GM19397 (cell line): ENCODE measurements at regions not wholly inside any gene's neighbourhood (a gene's known extent, or its start where the extent isn't known, plus 50 kb on each side); places are given as distances from the start of the nearest gene placed in this dataset.
"Not testable (repeated sequence)": the region's sequence is repeated elsewhere in the genome, so short reads cannot be mapped to it uniquely, and the experiment has no call there.

ENCODE experiments used
- ATAC-seq: cut with Tn5 transposase; IDR thresholded peaks from one replicate; pipeline ENCODE4 v1.9.1; 2021; ENCODE audit warnings: mild to moderate bottlenecking, moderate library complexity; ENCODE audit not compliant: unreplicated experiment

- ATAC-seq = no peak
These were observed 180.4 kb upstream of the ACTBL2 start for GRCh38 chr5:57662991-57663390.

- no peak for ATAC-seq
These were observed 177.3 kb upstream of the ACTBL2 start for GRCh38 chr5:57659886-57660285.

DNA sequence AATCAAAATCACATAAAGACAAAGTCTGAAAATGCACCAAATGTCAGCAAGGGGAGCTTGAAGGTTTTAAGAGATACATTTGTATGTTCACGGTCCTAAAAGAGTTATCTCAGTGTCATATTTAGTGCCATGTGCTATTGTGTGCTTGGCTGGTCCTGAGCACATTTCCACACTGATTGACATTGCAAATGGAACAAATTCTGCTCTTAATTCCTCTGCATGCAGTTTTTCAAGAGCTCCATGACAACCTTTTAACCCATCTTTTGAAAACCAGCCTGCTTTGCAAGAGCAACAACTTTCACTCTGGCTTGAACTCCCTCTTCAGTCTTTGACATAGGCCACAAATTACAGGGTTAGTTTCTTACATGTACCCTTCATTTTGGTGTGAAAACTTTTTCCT lies 175.4 kb upstream of the ACTBL2 start:
- no peak for ATAC-seq

- ATAC-seq = no peak
These were observed 172.6 kb upstream of the ACTBL2 start for GRCh38 chr5:57655228-57655627.

- ATAC-seq = no peak
These were observed 171.2 kb upstream of the ACTBL2 start for GRCh38 chr5:57653636-57654290.

- ATAC-seq = no peak
These were observed 168.5 kb upstream of the ACTBL2 start for GRCh38 chr5:57651127-57651526.

DNA sequence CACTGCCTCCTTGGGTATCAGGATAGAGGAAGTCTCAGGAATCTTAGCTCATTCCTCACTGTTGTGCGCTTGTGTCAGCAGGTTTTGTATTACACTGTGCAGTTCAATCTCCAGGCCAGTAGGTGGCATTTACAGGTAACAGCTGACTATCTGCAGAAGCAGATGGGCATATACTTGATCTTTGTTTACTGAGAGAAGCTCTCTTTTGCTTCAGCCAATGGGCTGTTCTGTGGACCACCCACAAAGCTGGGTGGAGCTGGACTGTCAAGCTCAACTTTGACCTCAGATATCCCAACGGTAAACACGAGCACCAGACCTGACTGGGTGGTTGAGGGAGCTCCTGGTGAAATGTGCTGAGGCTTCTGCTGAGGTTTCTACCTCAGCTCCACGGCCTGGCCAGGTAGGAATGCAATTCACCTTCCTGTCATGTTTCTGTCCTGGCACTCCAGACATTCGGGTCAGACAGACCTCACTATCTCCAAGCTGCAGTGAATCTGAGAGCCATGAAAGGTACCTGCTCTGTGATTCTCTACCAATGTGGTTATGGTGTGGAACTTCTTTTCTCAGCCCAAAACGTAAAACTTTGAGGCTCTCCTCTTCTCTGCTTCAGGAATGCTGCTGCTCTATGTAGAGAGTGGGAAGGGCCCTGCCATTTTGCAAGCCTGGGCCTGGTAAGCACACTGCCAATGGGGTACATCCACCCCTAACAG lies 167.9 kb upstream of the ACTBL2 start:
- ATAC-seq = peak; percentile 91

GRCh38 chr5:57642698-57643097 lies 160.1 kb upstream of the ACTBL2 start:
- no peak for ATAC-seq

DNA sequence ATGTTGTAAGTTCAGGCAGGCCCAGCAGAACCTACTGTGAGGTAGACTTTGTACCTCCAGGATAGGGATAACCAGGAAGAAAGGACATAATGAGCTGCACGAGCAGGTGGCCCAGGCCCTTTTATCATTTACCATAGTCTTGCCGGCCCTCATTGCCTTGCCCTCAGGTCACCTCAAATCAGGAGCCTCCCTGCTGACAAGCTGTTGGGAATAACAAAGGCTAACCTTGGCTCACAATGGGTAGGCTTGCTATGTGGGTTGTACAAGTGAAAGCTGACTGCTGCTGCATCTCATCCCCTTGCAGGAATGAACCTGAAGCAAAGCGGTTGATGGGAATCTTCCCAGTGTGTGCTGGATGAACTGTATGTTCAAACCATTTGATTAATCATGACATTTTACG lies 159.5 kb upstream of the ACTBL2 start:
- no peak for ATAC-seq

- no peak for ATAC-seq
These were observed 152.7 kb upstream of the ACTBL2 start for GRCh38 chr5:57635146-57635777.

- no peak for ATAC-seq
These were observed 150.3 kb upstream of the ACTBL2 start for GRCh38 chr5:57632937-57633336.

DNA sequence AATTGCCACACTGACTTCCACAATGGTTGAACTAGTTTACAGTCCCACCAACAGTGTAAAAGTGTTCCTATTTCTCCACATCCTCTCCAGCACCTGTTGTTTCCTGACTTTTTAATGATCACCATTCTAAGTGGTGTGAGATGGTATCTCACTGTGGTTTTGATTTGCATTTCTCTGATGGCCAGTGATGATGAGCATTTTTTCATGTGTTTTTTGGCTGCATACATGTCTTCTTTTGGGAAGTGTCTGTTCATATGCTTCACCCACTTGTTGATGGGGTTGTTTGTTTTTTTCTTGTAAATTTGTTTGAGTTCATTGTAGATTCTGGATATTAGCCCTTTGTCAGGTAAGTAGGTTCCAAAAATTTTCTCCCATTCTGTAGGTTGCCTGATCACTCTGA lies 148.5 kb upstream of the ACTBL2 start:
- not testable (repeated sequence) for ATAC-seq

- ATAC-seq = no peak
These were observed 145.1 kb upstream of the ACTBL2 start for GRCh38 chr5:57627661-57628060.

- no peak for ATAC-seq
These were observed 144.1 kb upstream of the ACTBL2 start for GRCh38 chr5:57626703-57627102.

GRCh38 chr5:57621624-57622023 lies 139.0 kb upstream of the ACTBL2 start:
- ATAC-seq = no peak

DNA sequence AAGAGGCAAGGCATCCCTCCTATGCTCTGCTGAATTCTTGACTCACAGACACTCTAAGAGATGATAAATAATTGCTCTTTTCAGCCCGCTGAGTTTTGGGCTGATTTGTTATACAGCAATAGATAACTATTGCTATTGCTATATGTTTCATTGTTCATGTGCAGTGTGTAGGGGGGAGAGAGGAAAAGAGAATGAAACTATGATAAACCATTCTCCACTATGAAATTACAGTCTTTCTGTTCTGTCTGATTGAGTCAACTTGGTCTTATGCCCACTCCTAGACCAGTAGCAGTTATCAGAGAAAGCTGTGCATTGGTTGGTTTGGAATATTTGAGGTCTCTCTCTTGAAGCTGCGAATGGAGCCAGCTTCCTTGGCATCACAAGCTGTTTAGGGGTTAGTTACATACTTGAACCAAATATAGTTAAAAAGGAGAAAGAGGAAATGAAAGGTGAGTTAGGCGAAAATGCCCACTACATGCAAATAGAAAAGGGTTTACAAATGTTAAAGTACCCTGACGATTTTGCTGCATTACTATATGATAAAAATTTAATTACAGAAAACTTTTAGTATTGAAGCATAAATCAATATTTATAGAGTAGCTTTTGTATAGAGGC lies 136.3 kb upstream of the ACTBL2 start:
- no peak for ATAC-seq

GRCh38 chr5:57613741-57614140 lies 131.1 kb upstream of the ACTBL2 start:
- ATAC-seq = no peak

- ATAC-seq = no peak
These were observed 128.6 kb upstream of the ACTBL2 start for GRCh38 chr5:57611177-57611576.

- ATAC-seq = no peak
These were observed 125.9 kb upstream of the ACTBL2 start for GRCh38 chr5:57608542-57608941.

DNA sequence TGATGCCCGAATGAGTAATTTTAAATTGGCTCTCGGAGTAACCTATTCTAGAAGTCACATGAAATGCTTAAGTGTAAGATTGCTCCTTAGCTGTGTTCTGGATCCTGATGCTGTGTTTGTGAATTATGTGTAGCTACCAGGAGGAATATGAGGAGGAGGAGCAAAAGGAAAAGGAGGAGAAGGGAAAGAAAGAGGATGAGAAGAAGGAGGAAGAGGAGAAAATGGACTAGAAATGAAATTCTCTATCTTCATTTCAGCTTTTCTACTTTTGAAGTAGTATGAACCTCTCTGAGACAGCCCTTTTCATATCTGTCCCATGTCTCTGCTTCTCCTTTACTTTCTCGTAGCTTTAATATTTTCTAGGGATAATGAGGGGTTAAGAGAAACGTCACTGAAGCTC lies 119.4 kb upstream of the ACTBL2 start:
- no peak for ATAC-seq

GRCh38 chr5:57600321-57600720 lies 117.7 kb upstream of the ACTBL2 start:
- no peak for ATAC-seq

DNA sequence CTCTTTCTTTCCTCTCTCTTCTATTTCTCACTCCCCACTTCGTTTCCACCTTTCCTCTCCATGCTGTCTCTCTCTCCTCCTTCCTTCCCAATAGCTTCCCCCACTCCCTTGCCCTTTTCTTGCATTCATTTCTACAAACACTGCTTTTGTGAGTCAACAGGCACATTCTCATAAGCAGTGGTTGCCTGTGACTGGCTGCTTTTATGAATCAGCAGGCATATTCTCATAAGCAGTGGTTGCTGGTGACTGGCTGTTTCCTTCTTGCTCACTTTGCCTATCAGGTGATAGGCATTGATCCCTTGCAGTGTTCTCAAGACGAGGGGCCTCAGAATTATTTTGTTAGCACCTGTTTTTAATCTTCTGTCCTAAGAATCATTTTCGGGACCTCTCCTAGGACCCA lies 116.1 kb upstream of the ACTBL2 start:
- no peak for ATAC-seq
